LNCAP (cell line): ENCODE measurements at regions not wholly inside any gene's neighbourhood (a gene's known extent, or its start where the extent isn't known, plus 50 kb on each side); places are given as distances from the start of the nearest gene placed in this dataset.

Experiments
- TF ChIP-seq, protein P1 (sequence below): fragments of 450-650 bp; IDR thresholded peaks from 2 replicates; pipeline ENCODE4 v1.5.1; 2017; ENCODE audit warnings: mild to moderate bottlenecking

GRCh38 chr2:126831234-126832005, 67.3 kb upstream of the TEX51 start:
- TF ChIP-seq, protein P1, sequence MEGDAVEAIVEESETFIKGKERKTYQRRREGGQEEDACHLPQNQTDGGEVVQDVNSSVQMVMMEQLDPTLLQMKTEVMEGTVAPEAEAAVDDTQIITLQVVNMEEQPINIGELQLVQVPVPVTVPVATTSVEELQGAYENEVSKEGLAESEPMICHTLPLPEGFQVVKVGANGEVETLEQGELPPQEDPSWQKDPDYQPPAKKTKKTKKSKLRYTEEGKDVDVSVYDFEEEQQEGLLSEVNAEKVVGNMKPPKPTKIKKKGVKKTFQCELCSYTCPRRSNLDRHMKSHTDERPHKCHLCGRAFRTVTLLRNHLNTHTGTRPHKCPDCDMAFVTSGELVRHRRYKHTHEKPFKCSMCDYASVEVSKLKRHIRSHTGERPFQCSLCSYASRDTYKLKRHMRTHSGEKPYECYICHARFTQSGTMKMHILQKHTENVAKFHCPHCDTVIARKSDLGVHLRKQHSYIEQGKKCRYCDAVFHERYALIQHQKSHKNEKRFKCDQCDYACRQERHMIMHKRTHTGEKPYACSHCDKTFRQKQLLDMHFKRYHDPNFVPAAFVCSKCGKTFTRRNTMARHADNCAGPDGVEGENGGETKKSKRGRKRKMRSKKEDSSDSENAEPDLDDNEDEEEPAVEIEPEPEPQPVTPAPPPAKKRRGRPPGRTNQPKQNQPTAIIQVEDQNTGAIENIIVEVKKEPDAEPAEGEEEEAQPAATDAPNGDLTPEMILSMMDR: no peak

DNA sequence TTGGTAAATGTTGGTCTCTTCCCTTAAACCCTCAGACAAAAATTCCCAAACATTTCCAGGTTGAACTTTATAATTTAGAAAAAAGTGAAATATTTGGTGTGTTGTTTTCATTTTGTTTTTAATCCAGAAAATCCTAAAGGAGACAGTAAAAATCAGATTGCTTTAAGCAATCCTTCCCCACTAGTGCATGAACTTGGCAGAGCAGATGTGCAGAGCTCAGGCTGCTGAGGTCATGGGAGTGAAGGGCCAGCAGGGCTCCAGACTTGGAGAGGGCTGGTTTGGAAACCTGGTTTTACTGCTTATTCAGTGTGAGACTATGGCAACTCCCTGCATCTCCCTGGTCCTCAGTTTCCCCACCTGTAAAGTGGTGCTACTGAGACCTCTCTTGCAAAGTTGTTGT, 66.7 kb upstream of the TEX51 start:
- TF ChIP-seq, protein P1: no peak

GRCh38 chr2:126832757-126833156, 65.9 kb upstream of the TEX51 start:
- TF ChIP-seq, protein P1: no peak

DNA sequence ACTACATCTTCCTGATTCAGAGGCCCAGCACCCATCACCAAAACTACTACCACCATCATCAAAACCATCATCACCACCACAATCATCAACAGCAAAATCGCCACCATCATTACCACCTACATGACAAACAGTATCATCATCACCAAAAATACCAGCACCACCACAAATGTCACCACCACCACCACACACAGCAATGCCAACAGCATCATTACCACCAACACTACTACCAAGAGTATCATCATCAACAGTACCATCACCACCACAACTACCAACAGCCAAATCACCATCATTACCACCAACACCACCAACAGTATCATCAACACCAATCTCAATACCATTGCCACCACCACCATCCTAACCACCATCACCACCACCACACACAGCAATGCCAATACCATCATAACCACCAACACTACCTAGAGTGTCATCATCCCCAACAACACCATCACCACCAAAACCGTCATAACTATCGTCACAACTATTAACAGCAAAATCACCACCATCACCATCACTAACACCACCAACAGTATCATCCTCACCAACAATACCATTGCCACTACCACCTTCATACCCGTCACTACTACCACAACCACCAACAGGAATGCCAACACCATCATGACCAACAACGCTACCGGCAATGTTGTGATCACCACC, 64.6 kb upstream of the TEX51 start:
- TF ChIP-seq, protein P1: no peak

GRCh38 chr2:126835261-126835660, 63.4 kb upstream of the TEX51 start:
- TF ChIP-seq, protein P1: no peak

GRCh38 chr2:126835831-126836230, 62.9 kb upstream of the TEX51 start:
- TF ChIP-seq, protein P1: no peak

DNA sequence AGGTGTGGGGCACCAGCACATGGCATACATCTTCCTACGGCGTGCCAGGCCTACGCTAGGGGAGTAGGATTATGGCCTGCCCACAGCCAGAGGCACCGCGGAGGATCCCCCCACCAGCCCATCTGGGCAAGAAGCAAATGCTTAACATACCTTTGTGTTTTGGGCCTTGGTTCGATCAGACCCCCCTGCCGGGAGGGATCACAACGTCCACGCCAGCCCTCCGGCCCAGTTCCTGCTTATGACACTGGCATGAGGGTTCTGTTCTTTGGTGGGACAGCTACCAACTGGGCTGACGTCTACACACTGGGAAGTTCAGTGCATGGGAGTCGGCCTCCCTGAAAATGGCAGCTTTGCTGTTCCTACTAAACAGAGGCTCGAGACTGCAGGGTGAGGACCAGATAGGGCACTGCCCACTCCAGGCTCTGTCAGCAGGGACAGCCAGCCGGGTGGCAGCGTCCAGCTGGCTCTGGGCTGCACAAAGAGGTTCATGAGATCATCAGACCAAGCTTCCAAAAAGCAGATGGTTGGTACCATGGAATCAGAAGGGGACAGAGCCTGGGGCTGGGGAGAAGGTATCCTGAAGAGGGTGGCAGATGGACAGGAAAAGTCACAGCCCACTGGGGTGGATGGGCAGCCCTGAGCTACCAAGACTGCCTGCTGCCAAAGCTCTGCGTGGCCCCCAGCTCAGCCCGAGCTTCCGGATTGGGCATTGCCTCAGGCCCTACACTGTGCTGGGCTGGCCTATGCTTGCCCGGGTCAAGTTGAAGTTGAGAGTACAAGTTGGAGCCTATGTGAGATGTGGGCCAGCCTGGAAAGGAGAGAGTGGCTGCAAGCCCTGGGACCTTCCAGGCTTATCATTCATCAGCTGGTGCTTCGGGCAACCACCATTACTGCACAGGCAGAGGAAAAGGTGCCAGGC, 61.7 kb upstream of the TEX51 start:
- TF ChIP-seq, protein P1: no peak
